GM21423 (cell line): ENCODE measurements at regions not wholly inside any gene's neighbourhood (a gene's known extent, or its start where the extent isn't known, plus 50 kb on each side); places are given as distances from the start of the nearest gene placed in this dataset.
"Not testable (repeated sequence)": the region's sequence is repeated elsewhere in the genome, so short reads cannot be mapped to it uniquely, and the experiment has no call there.

Experiments used
- ATAC-seq: cut with Tn5 transposase; IDR thresholded peaks from one replicate; pipeline ENCODE4 v1.9.1; 2021; ENCODE audit warnings: mild to moderate bottlenecking, moderate library complexity; ENCODE audit not compliant: unreplicated experiment

DNA sequence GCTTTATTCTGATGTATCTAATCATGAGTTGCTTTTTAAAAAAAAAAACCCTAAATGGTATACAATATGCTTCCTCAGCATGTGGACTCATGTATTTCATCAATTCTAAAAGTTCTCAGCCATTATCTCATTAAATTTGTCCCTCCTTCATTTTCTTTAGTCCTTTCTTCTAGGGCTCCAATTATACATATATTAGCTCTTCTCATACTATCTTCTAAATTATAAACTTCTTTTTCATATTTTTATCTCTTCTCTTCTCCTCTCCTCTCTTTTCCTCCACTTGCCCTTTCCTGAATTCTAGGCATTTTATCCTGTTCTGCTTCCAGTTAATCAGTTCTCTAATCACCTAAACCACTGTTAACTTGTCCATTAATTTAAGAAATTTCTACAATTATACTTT, 55.0 kb upstream of the IL33 start:
- ATAC-seq: no peak

DNA sequence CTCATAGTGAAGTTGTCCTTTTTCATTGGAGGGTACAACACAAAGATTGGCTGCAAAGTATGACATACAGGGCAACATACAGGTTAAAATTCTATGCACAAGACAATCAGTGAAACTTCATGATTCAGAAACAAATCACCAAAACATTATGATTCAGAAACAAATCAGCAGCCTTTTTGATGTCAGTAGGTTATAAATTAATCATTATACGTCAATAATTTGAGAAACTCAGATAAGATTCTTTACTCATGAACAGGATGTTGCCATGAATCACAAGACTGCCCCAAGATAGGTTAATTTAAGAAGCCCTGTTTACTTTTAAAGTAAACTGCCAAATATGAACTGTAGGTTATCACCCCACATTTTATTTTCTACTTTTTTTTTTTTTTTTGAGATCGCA, 62.2 kb upstream of the IL33 start:
- no peak for ATAC-seq

DNA sequence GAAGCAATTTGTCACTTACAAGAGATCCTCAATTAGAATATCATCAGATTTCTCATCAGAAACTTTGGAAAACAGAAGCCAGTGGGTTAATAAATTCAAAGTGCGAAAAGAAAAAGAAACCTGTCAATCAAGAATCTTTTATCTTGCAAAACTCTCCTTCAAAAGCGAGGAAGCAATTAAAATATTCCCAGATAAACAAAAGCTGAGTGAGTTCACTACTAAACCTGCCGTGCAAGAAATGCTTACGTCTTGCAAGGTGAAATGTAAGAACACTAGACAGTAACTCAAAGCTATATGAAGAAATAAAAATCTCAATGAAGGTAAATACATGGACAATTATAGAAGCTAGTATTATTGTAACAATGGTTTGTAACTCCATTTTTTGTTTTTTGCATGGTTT, 62.8 kb upstream of the IL33 start:
- ATAC-seq: no peak

DNA sequence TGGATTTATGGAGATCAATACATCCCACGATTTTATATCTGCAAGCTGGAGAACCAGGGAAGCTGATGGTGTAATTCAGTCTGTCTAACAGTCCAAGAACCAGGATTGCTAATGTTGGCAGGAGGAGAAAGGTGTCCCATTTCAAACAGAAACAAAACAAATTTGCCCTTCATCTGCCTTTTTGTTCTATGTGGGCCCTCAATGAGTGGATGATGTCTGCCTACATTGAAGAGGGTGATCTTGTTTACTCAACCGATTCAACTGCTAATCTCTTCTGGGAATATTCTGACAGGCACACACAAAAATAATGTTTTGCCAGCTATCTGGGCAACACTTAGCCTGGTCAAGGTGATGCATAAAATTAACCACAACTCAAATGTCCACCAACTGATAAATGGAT, 65.1 kb upstream of the IL33 start:
- no peak for ATAC-seq

DNA sequence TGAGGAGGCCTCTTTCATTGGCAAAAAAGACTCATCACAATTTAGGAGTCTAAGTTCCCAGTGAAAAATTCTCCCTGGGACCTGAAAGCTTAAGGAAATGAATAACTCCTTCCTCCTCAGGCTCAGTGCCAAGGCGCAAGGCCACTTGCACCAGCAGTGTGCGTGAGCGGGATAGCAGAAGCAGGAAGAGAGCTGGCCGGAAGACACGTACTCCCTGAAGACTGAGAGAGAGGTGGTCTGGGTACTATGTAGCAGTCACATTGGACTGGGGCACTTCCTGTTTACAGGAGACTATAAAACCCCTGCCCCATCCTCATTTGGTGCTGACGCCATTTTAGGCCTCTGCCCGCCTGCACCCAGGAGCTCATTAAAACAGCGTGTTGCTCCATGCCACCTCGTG, 66.3 kb upstream of the IL33 start:
- ATAC-seq: no peak

DNA sequence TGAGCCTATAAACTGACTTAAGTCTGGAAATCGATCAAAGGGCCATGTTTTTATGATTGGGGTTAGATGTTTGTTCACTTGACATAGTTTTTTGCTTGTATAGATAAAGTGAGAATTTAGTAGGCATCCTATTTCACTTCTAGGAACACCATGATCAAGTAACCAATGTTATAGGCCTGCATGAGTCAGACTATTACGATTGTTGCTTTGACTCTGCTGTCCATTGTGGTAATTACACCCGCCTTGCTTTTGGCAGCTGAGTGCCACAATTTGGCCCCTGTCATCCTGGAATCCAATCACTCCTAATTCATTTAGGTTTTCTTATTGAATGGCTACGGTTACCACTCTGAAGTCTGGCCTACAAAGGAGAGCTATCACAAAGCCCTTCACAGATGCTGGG, 67.8 kb upstream of the IL33 start:
- ATAC-seq: no peak

DNA sequence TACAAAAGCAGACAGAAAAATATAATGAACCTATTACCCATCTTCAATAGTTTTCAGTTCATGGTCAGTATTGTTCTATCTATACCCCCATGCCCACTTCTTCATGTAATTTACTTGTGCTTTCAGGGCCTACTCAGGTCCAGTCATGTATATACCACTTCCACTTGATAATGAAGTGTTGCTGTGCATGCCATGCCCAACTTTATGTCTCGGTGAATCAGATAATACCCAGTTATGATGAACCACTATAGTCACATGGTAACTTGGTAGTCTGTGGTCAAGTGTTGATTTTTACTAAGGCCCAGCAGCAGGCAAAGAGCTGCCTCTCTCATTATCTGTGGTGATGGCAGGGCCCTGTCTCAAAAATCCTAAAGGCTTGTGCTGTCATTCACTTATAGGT, 70.7 kb upstream of the IL33 start:
- ATAC-seq: no peak

DNA sequence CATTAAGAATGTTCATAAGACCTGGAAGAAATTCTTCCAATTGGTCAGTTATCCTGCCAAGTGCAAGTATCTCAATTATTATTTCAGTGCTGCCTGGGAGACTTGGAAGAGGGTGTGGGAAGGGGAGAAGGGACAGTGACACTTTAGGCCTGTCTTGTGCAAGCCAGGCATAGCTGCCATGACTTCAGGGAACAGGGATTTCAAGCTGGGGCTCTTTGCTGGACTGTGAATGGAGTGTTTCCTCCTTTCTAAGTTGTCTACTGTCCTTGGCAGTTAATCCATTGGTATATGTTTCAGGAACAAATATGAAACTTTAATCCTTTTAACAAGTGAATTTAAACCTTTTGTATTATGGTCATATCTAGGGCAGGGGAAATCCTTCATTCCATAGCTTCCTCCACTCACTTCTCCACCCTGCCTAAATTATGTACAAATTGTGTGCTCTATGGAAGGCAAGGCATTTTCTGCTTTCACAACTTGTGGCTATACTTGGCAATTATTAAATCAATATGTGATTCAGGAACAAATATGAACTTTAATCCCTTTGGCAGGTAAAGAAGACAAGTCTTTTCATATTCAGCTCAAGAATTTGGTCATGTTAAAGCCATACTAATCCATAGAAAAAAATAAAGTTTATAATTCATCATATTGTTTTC, 72.7 kb upstream of the IL33 start:
- ATAC-seq: no peak

DNA sequence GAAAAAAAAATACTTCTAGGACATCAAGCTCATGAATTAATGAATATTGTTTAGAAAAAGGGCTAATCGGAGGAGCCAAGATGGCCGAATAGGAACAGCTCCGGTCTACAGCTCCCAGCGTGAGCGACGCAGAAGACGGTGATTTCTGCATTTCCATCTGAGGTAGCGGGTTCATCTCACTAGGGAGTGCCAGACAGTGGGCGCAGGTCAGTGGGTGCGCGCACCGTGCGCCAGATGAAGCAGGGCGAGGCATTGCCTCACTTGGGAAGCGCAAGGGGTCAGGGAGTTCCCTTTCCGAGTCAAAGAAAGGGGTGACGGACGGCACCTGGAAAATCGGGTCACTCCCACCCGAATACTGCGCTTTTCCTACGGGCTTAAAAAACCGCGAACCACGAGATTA, 79.8 kb upstream of the IL33 start:
- ATAC-seq: not testable (repeated sequence)

DNA sequence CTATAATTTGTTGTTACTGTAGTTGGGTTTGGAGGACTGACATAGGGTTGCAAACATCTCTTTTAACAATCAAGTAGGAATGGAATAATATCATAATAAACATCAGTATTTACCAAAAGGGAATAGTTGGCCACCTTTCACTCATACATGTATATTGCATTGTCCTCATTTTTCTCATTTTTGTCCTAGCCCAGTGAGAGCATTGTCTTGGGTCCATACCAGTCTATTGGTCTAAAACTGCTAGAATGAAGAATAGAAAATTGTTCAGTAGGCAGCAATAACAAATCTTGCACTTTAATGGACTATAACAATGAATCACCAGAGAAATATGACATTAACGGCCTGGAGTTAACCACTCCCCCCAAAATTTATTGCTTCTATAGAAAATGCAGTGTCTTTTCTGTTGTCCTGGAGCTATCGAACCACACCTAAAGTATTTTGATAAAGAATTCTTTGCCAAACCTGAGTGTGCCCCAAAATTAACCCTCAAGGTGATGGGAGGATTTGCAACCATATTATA, 80.9 kb upstream of the IL33 start:
- ATAC-seq: no peak

DNA sequence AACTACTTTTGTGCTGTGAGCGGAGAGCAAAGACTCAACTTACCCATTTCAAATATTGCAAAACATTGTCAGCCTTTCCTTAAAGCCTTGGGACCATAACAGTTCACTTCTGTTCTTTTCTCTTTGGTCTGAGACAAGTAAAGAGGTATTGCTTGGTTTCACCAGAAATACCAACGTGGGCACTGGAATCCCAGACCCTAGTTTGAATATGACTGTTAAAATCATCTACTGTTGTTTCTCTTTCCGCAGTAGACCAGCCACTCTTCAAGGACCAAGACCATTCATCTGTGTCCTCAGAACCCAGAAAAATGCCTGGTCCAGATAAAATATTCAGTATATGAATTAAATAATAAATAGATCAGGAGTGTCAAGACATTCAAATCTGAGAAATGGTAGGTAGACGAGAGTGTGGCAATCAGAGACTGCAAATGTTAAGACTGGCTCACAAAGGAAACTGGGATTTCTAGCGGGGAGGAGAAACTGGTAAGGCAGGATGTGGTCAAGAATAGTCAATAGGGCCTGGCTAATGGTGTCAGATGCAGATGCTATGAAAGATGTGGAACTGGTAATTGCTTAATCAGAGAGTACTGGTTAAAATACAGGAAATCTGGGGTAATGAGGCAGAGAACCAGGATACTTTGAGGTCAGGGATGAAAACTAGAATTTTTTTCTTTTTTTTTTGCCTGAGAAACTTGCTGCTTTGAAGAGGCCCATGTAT, 82.1 kb upstream of the IL33 start:
- peak; percentile 90 for ATAC-seq

DNA sequence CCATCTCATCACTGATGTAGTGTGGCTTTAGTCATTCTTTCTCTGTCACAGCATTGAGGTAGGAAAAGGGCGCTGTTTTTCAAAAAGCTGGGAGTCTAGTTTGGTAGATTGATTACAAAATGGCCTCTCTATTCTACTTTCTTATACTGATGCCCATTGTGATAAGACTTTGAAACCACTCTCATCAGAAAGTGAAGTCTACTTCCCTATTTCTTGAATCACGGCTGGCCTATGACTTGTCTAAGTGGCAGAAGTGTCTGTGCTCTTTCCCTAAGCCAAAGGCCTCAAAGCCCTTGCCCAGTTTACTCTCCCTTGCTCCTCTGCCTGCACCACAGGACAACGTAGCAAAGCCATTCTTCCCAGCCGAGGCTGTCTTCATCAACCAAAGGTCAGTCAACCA, 83.0 kb upstream of the IL33 start:
- no peak for ATAC-seq

DNA sequence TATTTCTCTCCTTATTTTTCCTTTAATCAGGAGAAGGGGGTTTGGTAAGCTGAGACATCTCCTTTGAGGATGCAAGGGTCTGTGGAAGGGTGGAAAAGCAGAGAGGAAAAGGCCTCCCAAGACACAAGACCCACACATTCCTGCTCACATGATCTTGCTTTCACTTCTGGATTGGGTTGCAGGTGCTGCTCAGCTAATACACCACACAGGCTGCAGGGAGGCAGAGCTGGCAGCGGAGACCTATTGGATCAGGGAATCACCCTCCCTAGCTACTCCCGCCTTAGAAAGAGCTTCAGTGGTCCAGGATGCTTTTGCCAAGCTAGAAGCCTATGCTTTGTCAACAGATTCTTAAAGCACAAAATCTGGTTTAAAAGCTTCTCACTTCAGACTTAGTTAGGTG, 87.6 kb upstream of the IL33 start:
- ATAC-seq: no peak

DNA sequence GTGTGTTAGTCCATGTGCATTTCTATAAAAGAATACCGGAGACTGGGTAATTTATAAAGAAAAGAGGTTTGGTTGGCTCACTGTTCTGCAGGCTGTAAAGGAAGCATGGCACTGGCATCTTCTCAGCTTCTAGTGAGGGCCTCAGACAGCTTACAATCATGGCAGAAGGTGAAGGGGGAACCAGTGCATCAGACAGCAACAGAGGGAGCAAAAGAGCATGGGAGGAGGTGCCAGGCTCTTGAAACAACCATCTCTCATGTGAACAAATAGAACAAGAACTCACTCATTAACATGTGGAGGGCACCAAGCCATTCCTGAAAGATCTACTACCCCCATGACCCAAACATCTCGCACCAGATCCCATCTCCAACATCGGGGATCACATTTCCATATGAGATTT, 89.2 kb upstream of the IL33 start:
- ATAC-seq: no peak

DNA sequence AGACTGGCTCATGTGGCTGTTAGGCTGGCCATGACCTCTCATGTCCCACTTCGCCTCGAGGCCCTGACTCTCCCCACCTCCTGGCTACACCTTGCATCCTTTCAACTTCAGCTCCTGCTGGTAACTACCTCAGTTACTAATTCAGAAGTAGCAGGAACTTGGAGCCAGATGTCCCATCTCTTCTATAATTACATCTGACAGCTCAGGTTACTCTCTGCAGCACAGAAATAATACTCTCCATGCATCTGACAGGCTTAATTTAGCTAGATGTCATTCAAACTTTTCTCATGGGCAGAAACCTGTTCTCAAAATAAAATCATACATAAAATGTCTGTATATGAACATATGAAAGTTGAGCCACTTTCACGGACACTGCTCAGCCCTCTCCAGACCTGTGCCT, 92.2 kb upstream of the IL33 start:
- no peak for ATAC-seq

DNA sequence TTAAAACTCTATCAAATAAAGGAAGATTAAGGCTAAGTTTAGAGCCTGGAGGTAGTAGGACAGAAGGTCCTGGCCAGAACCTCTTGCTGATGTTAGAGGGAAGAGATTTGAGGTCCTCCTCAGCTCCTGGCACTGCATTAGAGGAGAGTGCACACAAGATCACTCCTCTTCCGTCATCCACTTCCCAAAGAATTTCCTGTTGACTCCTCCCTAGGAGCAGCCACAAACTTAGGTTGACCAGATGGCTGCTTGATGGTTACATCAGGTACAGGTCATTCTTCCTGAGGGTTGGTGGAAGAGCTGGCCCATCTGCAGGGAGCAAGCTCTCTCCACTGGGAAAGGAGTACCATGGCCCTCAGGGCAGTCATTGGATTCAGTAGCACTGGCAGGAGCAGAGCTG, 93.9 kb upstream of the IL33 start:
- ATAC-seq: no peak

DNA sequence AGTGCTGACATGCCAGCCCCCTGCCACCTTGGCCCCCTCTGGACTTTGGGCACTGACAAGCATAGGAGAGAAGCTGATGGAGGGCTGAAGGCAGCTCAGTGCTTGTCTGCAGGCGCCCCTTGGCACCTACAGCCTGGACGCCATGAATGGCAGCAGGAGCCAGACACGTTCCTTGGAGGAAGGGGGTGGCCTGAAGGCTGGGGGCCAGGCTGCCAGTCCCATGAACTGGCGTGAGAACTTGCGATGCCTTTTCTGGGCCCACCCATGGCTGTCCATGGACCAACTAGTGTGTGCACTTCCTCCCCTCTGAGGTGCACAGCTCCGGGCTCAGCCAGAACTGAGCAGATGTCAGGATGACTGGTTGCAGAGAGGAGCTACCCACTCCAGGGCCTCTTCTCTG, 99.0 kb upstream of the RANBP6 start:
- ATAC-seq: no peak

DNA sequence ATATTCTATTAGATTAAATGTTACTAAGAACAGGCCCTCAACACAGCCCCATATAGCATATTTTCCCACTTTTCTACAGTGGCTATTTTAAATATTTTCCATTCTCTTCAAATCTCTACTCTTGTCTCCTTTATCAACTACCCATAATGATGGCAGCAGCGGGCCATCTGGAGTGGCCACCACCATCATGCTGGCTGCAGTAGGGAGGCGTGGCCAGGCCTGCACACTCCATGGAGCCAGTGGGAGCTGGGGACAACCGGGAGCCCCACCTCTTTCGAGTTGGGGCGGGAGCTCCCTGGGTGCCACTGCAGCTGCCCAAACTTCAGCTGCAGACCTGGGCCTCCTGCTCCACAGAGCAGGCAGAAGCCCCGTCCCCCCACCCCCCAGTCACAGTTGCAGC, 98.4 kb upstream of the RANBP6 start:
- no peak for ATAC-seq

DNA sequence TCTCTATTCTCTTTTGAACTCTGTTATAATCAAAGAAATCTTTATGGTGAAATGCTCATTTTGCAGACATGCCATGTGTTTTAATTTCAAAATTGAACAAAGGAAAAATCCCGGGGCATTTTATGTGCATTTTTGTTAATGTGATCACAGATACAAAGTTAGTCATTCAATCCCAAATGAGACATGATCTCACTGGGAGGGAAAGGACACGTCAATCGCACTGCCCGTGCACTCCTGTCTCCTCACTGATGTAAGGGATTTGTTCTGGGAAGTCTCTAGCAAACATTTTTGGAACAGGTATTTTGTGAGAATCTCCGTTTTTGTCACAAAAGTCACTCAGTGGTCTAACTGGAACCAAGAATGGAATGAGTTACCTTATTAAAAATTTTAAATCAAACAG, 97.9 kb upstream of the RANBP6 start:
- no peak for ATAC-seq

DNA sequence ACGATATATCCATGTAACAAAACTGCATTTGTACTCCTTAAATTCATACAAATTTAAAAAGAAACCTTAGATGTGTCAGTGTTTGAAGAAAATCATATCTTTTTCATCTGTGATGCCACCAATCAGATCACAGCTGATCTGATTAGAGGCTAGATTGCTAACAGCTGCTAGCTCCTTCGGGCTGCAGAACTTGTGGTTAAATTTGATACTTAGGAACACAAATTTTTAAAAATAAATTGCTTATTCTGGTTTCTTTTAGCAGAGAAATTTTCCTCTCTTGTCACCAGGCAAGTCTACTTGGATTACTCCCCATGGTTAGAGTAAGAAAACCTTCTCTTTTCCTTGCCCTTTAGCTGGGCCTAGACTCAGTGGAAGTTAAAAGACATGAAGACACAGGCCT, 94.6 kb upstream of the RANBP6 start:
- no peak for ATAC-seq

DNA sequence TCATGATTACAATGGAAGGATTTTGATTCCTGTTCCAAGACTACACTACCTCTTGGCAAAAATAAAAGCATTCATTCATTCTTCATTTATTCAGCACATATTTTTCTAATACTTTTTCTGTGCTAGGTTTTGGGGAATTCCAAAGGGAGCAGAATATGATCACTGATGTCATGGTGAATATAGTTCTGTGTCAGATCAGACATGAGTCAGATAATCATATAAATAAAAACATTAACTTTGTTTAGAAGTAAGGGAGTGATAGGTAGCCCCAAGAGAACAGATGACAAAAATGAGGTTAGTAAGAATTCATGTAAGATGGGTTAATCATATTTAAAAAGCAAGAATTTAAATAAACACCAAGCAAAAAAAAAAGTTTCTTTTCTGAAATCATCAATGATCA, 94.1 kb upstream of the RANBP6 start:
- no peak for ATAC-seq

DNA sequence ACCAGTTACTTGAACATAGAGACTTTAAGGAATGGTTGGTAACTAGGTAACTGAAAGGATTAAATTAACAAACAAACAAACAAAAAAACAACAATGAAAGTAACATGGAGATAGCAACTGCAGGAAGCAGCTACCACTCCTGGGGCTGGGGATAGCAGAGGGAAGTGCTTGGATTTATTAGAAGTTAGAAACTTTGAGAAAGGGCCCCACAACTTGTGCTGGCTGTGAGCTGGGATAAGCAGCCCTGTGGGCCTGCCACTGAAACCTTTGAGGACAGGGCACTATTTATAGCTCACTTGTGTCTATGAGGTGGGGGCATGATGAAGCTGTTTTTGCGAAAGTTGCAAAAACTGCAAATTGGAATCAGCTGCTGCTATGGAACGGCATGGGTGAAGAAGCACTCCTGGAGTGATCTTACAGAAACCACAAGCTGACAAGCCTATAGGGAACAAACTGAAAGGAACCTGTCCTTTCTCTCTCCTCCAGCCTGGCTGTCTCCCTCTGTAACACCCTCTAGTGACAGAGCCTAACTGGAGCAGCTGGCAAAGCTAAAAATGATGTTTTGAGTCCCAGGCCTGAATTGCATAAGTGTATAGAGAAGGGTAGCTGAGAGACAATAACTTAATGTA, 91.4 kb upstream of the RANBP6 start:
- peak; percentile 64 for ATAC-seq
